EL (cell line): ENCODE measurements at regions not wholly inside any gene's neighbourhood (a gene's known extent, or its start where the extent isn't known, plus 50 kb on each side); places are given as distances from the start of the nearest gene placed in this dataset.

Experiments used
- DNase-seq: peaks from one replicate; pipeline ENCODE4 v3.0.0-alpha.2; 2016

GRCh38 chr6:19643287-19643686 lies 193.9 kb upstream of the ID4 start:
- no peak for DNase-seq

GRCh38 chr6:19643713-19644112 lies 193.5 kb upstream of the ID4 start:
- DNase-seq, result no peak

- no peak for DNase-seq
Measured at GRCh38 chr6:19655744-19656143, 181.4 kb upstream of the ID4 start.

- DNase-seq, result no peak
Measured at GRCh38 chr6:19660123-19660910, 176.9 kb upstream of the ID4 start.

GRCh38 chr6:19662911-19663310 lies 174.3 kb upstream of the ID4 start:
- DNase-seq, result no peak

GRCh38 chr6:19663479-19663878 lies 173.7 kb upstream of the ID4 start:
- no peak for DNase-seq

- DNase-seq, result no peak
Measured at GRCh38 chr6:19664050-19664449, 173.1 kb upstream of the ID4 start.

- DNase-seq, result no peak
Measured at GRCh38 chr6:19664878-19665612, 172.1 kb upstream of the ID4 start.

- DNase-seq, result no peak
Measured at GRCh38 chr6:19665613-19665909, 171.6 kb upstream of the ID4 start.

- DNase-seq, result no peak
Measured at GRCh38 chr6:19668710-19669109, 168.5 kb upstream of the ID4 start.

- DNase-seq, result peak; percentile 4
Measured at GRCh38 chr6:19669206-19669605, 168.0 kb upstream of the ID4 start.

- DNase-seq, result no peak
Measured at GRCh38 chr6:19682859-19683258, 154.3 kb upstream of the ID4 start.

- no peak for DNase-seq
Measured at GRCh38 chr6:19690325-19691075, 146.7 kb upstream of the ID4 start.

- no peak for DNase-seq
Measured at GRCh38 chr6:19691465-19692167, 145.6 kb upstream of the ID4 start.

- DNase-seq, result no peak
Measured at GRCh38 chr6:19692506-19693298, 144.5 kb upstream of the ID4 start.

- no peak for DNase-seq
Measured at GRCh38 chr6:19694697-19695096, 142.5 kb upstream of the ID4 start.

GRCh38 chr6:19697744-19698290 lies 139.4 kb upstream of the ID4 start:
- DNase-seq, result peak; percentile 78

- no peak for DNase-seq
Measured at GRCh38 chr6:19699932-19700331, 137.2 kb upstream of the ID4 start.

GRCh38 chr6:19705606-19706005 lies 131.6 kb upstream of the ID4 start:
- no peak for DNase-seq

GRCh38 chr6:19712012-19712688 lies 125.0 kb upstream of the ID4 start:
- DNase-seq, result no peak

GRCh38 chr6:19712998-19713397 lies 124.2 kb upstream of the ID4 start:
- DNase-seq, result no peak

- DNase-seq, result no peak
Measured at GRCh38 chr6:19713411-19713810, 123.8 kb upstream of the ID4 start.
